ENCODE measurements at regions not wholly inside any gene's neighbourhood (a gene's known extent, or its start where the extent isn't known, plus 50 kb on each side); places are given as distances from the start of the nearest gene placed in this dataset.

DNA sequence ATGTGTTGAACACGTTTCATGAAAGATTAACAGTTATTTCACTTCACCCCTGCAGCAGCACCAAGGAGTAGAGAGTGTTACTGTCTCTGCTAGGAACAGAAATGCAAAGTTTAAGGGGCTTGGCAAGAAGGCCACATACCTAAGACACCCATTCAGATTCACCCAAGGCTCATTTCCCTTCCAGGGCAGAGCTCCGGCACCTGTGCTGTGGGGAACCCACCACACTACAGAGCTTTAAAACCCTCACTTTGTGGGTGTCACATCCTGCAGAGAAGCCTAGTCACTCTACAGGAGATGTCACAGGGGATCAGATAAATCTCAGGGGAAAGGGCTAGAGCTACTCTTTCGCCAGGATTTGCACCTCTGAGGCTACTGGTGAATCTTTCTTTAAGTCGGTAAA is 176.1 kb upstream of the KLF6 start:
- no peak for TF ChIP-seq EZH2 (IDR thresholded peaks at IDR 0.05; ENCODE audit: insufficient read depth, poor library complexity, severe bottlenecking)
- no peak for TF ChIP-seq EZH2phosphoT487 (IDR thresholded peaks at IDR 0.05; ENCODE audit: insufficient read depth, low read depth)
